Mesenchymal stem cell (in vitro differentiated cells and primary cell): ENCODE measurements at regions not wholly inside any gene's neighbourhood (a gene's known extent, or its start where the extent isn't known, plus 50 kb on each side); places are given as distances from the start of the nearest gene placed in this dataset.
A peak's percentile ranks its signal among the peaks of the same experiment; 100 is the strongest.
"Not testable (repeated sequence)": the region's sequence is repeated elsewhere in the genome, so short reads cannot be mapped to it uniquely, and the experiment has no call there.

Experiments used
- DNase-seq: peaks from one replicate; pipeline ENCODE4 v3.0.0-alpha.2; 2013
- H2AFZ ChIP-seq: one replicate; pipeline ENCODE4 v1.6.1; 2013; ENCODE audit warnings: low read depth, mild to moderate bottlenecking, control low read depth, inconsistent platforms, low read length, moderate library complexity
- H2AK5ac ChIP-seq: 2 replicates; pipeline ENCODE4 v1.6.1; 2013; ENCODE audit warnings: low read length, moderate library complexity, mild to moderate bottlenecking, inconsistent platforms; ENCODE audit not compliant: severe bottlenecking
- H2BK120ac ChIP-seq: one replicate; pipeline ENCODE4 v1.6.1; 2013; ENCODE audit warnings: low read depth, mild to moderate bottlenecking, inconsistent platforms, low read length, moderate library complexity
- H2BK12ac ChIP-seq, 2 experiments: one replicate each; pipeline ENCODE4 v1.6.1; 2013; ENCODE audit warnings: inconsistent platforms in 2 of 2, low read length in 2 of 2, mild to moderate bottlenecking in 2 of 2, moderate library complexity in 2 of 2, control low read depth in 1 of 2
- H2BK15ac ChIP-seq: one replicate; pipeline ENCODE4 v1.6.1; 2013; ENCODE audit warnings: mild to moderate bottlenecking, low read depth, inconsistent platforms; ENCODE audit not compliant: poor library complexity, severe bottlenecking
- H2BK5ac ChIP-seq: 2 replicates; pipeline ENCODE4 v1.6.1; 2013; ENCODE audit warnings: low read depth, mild to moderate bottlenecking, low read length, control low read depth, inconsistent platforms; ENCODE audit not compliant: poor library complexity, severe bottlenecking
- H3K14ac ChIP-seq, 2 experiments: one replicate each; pipeline ENCODE4 v1.6.1; 2013; ENCODE audit warnings: inconsistent platforms in 2 of 2, low read length in 2 of 2, control low read depth in 1 of 2, mild to moderate bottlenecking in 1 of 2, moderate library complexity in 1 of 2
- H3K18ac ChIP-seq, 2 experiments: one replicate each; pipeline ENCODE4 v1.6.1; 2013; ENCODE audit warnings: inconsistent platforms in 2 of 2, low read length in 2 of 2, control low read depth in 1 of 2, low read depth in 1 of 2, mild to moderate bottlenecking in 1 of 2
- H3K23ac ChIP-seq, 2 experiments: one replicate each; pipeline ENCODE4 v1.6.1; 2013; ENCODE audit warnings: inconsistent platforms in 2 of 2, low read length in 2 of 2, mild to moderate bottlenecking in 2 of 2, moderate library complexity in 2 of 2, control low read depth in 1 of 2
- H3K27ac ChIP-seq: 2 replicates; pipeline ENCODE4 v1.5.1; 2013; ENCODE audit warnings: mild to moderate bottlenecking, moderate library complexity, low read length, control low read depth, inconsistent platforms; ENCODE audit not compliant: poor library complexity, severe bottlenecking
- H3K27me3 ChIP-seq, 2 experiments: 2 replicates each; pipeline versions ENCODE4 v1.6.1 to v1.7.0; 2013; ENCODE audit warnings: low read length in 2 of 2, mild to moderate bottlenecking in 2 of 2, moderate library complexity in 2 of 2, control low read depth in 1 of 2, inconsistent platforms in 1 of 2; ENCODE audit not compliant: control insufficient read depth in 1 of 2, insufficient read depth in 1 of 2
- H3K36me3 ChIP-seq, 2 experiments: 2 replicates each; pipeline versions ENCODE4 v1.6.1 to v1.7.0; 2013; ENCODE audit warnings: low read length in 2 of 2, control low read depth in 1 of 2, inconsistent platforms in 1 of 2, low read depth in 1 of 2, mild to moderate bottlenecking in 1 of 2; ENCODE audit not compliant: insufficient read depth in 2 of 2, control insufficient read depth in 1 of 2
- H3K4ac ChIP-seq, 2 experiments: one replicate each; pipeline ENCODE4 v1.6.1; 2013; ENCODE audit warnings: inconsistent platforms in 2 of 2, low read length in 2 of 2, mild to moderate bottlenecking in 2 of 2, moderate library complexity in 2 of 2, control low read depth in 1 of 2, low read depth in 1 of 2
- H3K4me1 ChIP-seq: 2 replicates; pipeline ENCODE4 v1.6.1; 2013; ENCODE audit warnings: low read depth, low read length, control low read depth; ENCODE audit not compliant: control insufficient read depth, insufficient read depth
- H3K4me2 ChIP-seq: 2 replicates; pipeline ENCODE4 v1.6.1; 2013; ENCODE audit warnings: low read length, mild to moderate bottlenecking, inconsistent platforms; ENCODE audit not compliant: poor library complexity, severe bottlenecking
- H3K4me3 ChIP-seq, 2 experiments: 2 replicates each; pipeline versions ENCODE4 v1.5.1 to v1.7.0; 2013; ENCODE audit warnings: low read length in 2 of 2, mild to moderate bottlenecking in 2 of 2, control low read depth in 1 of 2, low read depth in 1 of 2; ENCODE audit not compliant: insufficient read depth in 1 of 2
- H3K79me1 ChIP-seq: replicated peaks from 2 replicates; pipeline ENCODE4 v1.6.1; 2013; ENCODE audit warnings: mild to moderate bottlenecking, control low read depth, low read length, inconsistent platforms; ENCODE audit not compliant: poor library complexity, severe bottlenecking
- H3K9ac ChIP-seq: 2 replicates; pipeline ENCODE4 v1.7.0; 2013; ENCODE audit warnings: mild to moderate bottlenecking, low read length, moderate library complexity
- H3K9me3 ChIP-seq: 2 replicates; pipeline ENCODE4 v1.7.0; 2013; ENCODE audit warnings: mild to moderate bottlenecking, low read length; ENCODE audit not compliant: control insufficient read depth
- H4K8ac ChIP-seq: one replicate; pipeline ENCODE4 v1.6.1; 2013; ENCODE audit warnings: inconsistent platforms, mild to moderate bottlenecking, low read length, moderate library complexity
- H4K91ac ChIP-seq: one replicate; pipeline ENCODE4 v1.6.1; 2013; ENCODE audit warnings: mild to moderate bottlenecking, low read length, inconsistent platforms
- WGBS: methylation state at CpG from one replicate; pipeline ENCODE4 v1.1.7; 2013; ENCODE audit warnings: mixed read lengths; 5-methylcytosine and 5-hydroxymethylcytosine counted together

DNA sequence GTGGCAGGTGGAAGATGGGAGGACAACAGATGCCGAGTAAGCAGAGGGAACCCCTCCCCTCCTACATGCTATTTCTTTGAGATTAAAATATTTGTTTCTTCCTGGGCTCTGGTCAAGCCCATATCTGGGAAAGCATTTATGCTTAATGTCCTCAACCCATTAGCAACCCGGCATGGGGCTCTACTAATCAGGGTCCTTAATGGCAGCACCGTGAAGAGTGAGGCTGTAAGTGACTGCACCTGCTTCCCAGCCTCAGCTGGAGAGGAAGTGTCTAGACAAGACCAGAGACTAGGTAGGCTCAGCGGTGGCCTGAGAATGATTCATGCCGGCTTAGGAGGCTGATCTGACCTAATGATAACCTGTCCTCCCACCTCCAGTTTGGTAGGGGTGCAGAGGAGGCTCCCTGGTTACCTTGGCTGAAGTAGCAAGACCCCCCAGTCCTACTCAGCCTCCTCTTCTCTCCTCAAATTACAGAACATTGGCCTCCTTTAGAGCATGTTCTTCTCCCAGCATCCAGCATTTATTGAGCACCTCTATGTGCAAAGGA, 61.3 kb upstream of the HSPA9 start:
- WGBS = 67% methylated on average over 3 of the region's 5 CpGs
- Histone ChIP-seq H3K9me3 (no peaks in the 10 kb centered on the region), H3K27me3 (peaks cover 15 to 30% of the 10 kb centered on the region in 2 experiments)

GRCh38 chr5:138635708-138636107, 60.5 kb upstream of the HSPA9 start:
- Histone ChIP-seq H3K18ac (no peak overlapping the region), H3K4me3 (no peak overlapping the region), H3K27me3 (peaks cover 10 to 26% of the 10 kb centered on the region in 2 experiments), H4K91ac (no peak overlapping the region), H2BK12ac (peak overlapping the region in 1 of 2 experiments; percentile 80), H2BK120ac (no peak overlapping the region), H2BK15ac (no peak overlapping the region), H3K9me3 (no peaks in the 10 kb centered on the region), H3K36me3 (no peaks in the 10 kb centered on the region), H2BK5ac (no peak overlapping the region), H2AFZ (no peak overlapping the region), H3K9ac (no peak overlapping the region), H3K4me1 (no peaks in the 10 kb centered on the region), H3K4ac (no peak overlapping the region), H3K4me2 (no peak overlapping the region), H3K79me1 (no peaks in the 10 kb centered on the region), H3K23ac (no peak overlapping the region), H3K27ac (no peak overlapping the region), H2AK5ac (no peak overlapping the region), H3K14ac (no peak overlapping the region), H4K8ac (no peak overlapping the region)
- no peak for DNase-seq
- 89% methylated on average over 4 of the region's 5 CpGs for WGBS

More for the DNA sequence above, 61.3 kb upstream of the HSPA9 start:
- H3K36me3 ChIP-seq = no peaks in the 10 kb centered on the region
- H2BK15ac ChIP-seq = no peak overlapping the region
- no peaks in the 10 kb centered on the region for H3K79me1 ChIP-seq
- DNase-seq = no peak
- no peak overlapping the region for H3K18ac ChIP-seq
- no peak overlapping the region for H2AK5ac ChIP-seq
- H3K9ac ChIP-seq = no peak overlapping the region
- peak overlapping the region; percentile 31 for H4K8ac ChIP-seq
- H3K14ac ChIP-seq = peak overlapping the region in 1 of 2 experiments; percentile 58
- H2BK120ac ChIP-seq = no peak overlapping the region
- no peak overlapping the region for H2BK5ac ChIP-seq
- no peaks in the 10 kb centered on the region for H3K4me1 ChIP-seq
- H3K27ac ChIP-seq = no peak overlapping the region
- H3K4ac ChIP-seq = no peak overlapping the region
- H3K23ac ChIP-seq = no peak overlapping the region
- H3K4me2 ChIP-seq = no peak overlapping the region
- peak overlapping the region; percentile 20 for H4K91ac ChIP-seq
- H2AFZ ChIP-seq = no peak overlapping the region
- no peak overlapping the region for H2BK12ac ChIP-seq
- no peak overlapping the region for H3K4me3 ChIP-seq

DNA sequence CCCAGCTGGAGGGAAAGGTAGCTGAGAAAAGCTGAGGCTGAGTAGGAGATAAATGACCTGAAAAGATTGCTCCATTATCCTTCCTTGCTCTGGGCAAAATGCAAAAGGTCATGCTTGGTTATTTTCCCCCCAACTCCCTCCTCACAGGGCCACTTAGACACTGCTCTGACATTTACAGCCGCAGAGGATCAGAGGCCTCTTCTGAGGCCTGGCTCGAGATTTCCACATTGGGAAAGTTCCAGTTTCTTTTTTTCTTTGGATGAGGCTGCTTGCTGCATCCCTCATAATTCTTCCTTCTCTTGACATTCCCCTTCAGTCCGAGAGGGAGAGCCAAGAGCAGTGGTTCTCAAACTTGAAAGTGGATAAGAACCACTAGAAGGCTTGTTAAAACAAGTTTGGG, 60.1 kb upstream of the HSPA9 start:
- H3K14ac ChIP-seq = no peak overlapping the region
- WGBS = 11% methylated on average over 3 of the region's 3 CpGs
- no peaks in the 10 kb centered on the region for H3K4me1 ChIP-seq
- no peak overlapping the region for H2AFZ ChIP-seq
- no peaks in the 10 kb centered on the region for H3K36me3 ChIP-seq
- H2BK120ac ChIP-seq = no peak overlapping the region
- H2BK5ac ChIP-seq = no peak overlapping the region
- no peaks in the 10 kb centered on the region for H3K79me1 ChIP-seq
- H2AK5ac ChIP-seq = no peak overlapping the region
- H2BK12ac ChIP-seq = no peak overlapping the region
- no peak overlapping the region for H3K9ac ChIP-seq
- H3K4me3 ChIP-seq = no peak overlapping the region
- peak; percentile 88 for DNase-seq
- no peaks in the 10 kb centered on the region for H3K9me3 ChIP-seq
- no peak overlapping the region for H4K91ac ChIP-seq
- no peak overlapping the region for H2BK15ac ChIP-seq
- no peak overlapping the region for H3K4ac ChIP-seq
- no peak overlapping the region for H4K8ac ChIP-seq
- H3K23ac ChIP-seq = no peak overlapping the region
- no peak overlapping the region for H3K4me2 ChIP-seq
- no peak overlapping the region for H3K18ac ChIP-seq
- H3K27ac ChIP-seq = no peak overlapping the region
- peaks cover 6 to 22% of the 10 kb centered on the region in 2 experiments for H3K27me3 ChIP-seq

DNA sequence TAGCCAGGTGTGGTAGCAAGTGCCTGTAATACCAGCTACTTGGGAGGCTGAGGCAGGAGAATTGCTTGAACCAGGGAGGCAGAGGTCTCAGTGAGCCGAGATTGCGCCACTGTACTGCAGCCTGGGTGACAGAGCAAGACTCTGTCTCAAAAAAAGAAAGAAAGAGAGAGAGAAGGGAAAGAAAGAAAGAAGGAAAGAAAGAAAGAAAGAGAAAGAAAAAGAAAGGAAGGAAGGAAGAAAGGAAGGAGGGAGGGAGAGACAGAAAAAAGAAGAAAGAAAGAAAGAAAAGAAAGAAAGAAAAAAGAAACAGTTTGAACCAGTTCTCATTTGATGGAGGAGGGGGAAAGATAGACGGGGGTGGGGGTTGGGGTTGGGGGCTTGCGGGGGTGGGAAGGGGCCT, 59.6 kb upstream of the HSPA9 start:
- H3K36me3 ChIP-seq, H3K79me1 ChIP-seq, H2BK120ac ChIP-seq, H3K14ac ChIP-seq, H3K27ac ChIP-seq, H3K4me3 ChIP-seq, H2AK5ac ChIP-seq, H4K91ac ChIP-seq, H3K23ac ChIP-seq, H3K9ac ChIP-seq, H2AFZ ChIP-seq, H2BK15ac ChIP-seq, DNase-seq, H3K9me3 ChIP-seq, H3K4me2 ChIP-seq, H2BK12ac ChIP-seq, H3K4ac ChIP-seq, H4K8ac ChIP-seq, H3K4me1 ChIP-seq, H2BK5ac ChIP-seq, H3K18ac ChIP-seq: not testable (repeated sequence)
- 68% methylated on average over 4 of the region's 4 CpGs for WGBS
- H3K27me3 ChIP-seq = peaks cover 2 to 17% of the 10 kb centered on the region in 2 experiments
